EL (cell line): ENCODE measurements at regions not wholly inside any gene's neighbourhood (a gene's known extent, or its start where the extent isn't known, plus 50 kb on each side); places are given as distances from the start of the nearest gene placed in this dataset.
"Not testable (repeated sequence)": the region's sequence is repeated elsewhere in the genome, so short reads cannot be mapped to it uniquely, and the experiment has no call there.

Source experiments
- DNase-seq: peaks from one replicate; pipeline ENCODE4 v3.0.0-alpha.2; 2016

DNA sequence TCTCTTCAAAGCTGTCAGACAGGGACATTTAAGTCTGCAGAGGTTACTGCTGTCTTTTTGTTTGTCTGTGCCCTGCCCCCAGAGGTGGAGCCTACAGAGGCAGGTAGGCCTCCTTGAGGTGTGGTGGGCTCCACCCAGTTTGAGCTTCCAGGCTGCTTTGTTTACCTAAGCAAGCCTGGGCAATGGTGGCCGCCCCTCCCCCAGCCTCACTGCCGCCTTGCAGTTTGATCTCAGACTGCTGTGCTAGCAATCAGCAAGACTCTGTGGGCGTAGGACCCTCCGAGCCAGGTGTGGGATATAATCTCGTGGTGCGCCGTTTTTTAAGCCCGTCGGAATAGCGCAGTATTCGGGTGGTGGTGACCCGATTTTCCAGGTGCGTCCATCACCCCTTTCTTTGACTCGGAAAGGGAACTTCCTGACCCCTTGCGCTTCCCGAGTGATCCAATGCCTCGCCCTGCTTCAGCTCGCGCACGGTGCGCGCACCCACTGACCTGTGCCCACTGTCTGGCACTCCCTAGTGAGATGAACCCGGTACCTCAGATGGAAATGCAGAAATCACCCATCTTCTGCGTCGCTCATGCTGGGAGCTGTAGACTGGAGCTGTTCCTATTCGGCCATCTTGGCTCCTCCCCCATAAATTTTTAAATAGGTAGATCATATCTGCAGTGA is 785.1 kb downstream of the TDRD15 start:
- not testable (repeated sequence) for DNase-seq

GRCh38 chr2:21910832-21911507 is 787.2 kb downstream of the TDRD15 start:
- DNase-seq: no peak

GRCh38 chr2:21912405-21912804 is 788.6 kb downstream of the TDRD15 start:
- no peak for DNase-seq

GRCh38 chr2:21915201-21915600 is 791.4 kb downstream of the TDRD15 start:
- DNase-seq: no peak

DNA sequence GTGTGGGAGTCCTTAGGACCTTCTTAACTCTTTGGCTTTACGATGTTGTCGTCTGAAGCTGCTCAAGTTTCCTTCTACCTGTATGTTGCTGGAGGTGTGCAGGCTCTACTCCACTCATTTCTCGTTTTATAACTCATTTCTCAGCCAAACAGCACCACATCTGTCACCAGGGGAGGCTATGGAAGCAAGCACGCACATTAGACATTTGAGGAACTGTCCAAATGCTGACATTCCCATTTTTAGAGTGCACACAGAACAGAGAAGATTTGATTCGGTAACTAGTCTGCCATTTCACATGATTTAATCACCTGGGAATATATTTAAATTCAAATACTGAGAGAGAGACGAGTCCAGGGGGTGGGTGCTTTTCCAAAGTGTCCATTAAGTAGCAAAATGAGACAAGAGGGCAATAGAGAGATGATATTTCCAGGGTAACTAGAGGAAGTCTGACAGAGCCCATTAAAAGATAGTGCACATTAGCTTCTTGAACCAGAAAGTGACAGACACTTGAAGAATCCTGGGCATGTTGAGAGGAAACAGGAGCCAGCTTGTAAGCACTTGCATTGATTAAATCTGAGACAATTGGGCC is 793.3 kb downstream of the TDRD15 start:
- DNase-seq: no peak

GRCh38 chr2:21920721-21921120 is 797.0 kb downstream of the TDRD15 start:
- DNase-seq: no peak

DNA sequence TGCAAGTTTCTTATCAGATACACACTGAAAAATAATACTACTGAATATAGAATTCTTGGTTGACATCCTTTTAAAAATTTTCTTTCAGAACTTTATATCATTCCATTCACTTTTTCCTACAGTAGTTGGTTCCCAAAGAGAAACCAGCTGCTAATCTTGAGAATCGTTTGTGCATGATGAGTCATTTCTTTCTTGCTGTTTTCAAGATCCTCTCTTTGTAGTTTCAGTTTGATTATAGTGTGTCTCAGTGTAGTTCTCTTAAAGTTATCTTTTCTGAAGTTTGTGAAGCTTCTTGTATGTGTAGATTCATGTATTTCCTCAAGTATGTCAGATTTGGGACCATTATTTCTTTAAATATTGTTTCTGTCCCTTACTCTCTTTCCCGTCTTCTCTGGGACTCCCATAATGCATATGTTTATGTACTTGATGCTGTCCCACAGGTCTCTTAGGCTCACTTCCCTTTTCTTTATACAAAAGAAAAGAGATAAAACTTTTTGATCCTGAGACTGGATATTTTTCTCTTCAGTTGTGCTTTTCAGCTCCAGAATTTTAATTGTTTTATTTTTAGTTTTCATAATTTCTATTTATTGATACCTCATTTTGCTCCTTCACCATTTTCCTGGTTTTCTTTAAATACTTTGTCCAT is 801.0 kb downstream of the TDRD15 start:
- DNase-seq: no peak

DNA sequence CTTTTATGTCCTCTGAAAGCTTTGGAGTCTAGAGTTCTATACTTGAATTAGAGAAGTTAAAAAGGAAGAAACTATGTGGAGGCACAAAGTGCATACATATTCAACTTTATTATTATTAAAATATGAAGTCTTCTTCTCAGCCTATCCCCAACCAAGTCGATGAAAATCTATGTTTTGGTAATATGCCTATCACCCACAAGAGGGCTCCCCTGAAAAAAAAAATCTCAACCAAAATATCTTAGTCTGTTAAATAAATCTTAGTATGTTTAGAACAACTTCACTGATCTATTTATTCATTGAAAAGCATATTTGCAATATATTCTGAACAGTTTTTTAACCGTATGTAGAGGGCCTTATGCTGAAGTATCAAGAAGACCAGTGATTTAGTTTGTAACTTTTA is 804.5 kb downstream of the TDRD15 start:
- no peak for DNase-seq

DNA sequence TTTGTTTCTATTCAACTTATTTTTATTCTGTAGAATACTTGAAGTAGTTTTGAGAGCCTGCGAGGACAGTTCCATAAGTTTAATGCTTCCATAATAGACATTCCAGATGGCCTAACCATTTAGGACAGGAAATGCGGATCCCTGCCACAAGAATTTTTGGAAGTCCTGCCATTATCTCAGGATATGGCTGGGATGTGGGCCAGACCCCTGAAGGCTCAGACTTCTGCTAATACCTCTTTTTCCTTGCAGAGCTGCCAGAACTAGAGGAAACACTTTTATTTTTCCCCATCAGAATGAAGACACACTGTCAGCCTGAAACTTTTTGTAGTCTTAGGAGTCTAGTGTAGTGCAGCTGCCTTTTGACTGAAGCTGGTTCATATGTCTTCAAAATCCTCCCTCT is 806.5 kb downstream of the TDRD15 start:
- DNase-seq: no peak

GRCh38 chr2:21939967-21940366 is 816.2 kb downstream of the TDRD15 start:
- DNase-seq: peak; percentile 73

- DNase-seq: no peak
These were observed 820.8 kb downstream of the TDRD15 start for GRCh38 chr2:21944536-21944935.

DNA sequence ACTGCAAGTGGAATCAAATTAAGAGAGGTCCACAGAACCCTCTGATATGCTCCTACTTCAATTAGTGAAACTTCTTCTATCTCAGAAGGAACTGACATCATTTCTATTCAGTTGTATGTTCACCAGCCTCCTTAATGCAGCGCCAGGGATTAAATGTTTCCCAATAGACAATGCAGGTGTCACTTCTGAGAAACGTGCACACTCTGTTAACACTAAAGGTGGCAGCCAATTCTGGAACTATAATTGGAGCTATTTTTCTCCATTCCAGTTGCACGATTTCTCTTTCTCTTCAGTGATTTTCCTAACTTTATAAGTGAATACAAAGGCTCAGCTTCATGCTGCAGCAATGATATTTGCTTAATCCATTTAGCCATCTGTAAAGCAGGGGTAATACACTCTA is 821.9 kb downstream of the TDRD15 start:
- DNase-seq: no peak

- no peak for DNase-seq
These were observed 823.3 kb downstream of the TDRD15 start for GRCh38 chr2:21947046-21947445.

DNA sequence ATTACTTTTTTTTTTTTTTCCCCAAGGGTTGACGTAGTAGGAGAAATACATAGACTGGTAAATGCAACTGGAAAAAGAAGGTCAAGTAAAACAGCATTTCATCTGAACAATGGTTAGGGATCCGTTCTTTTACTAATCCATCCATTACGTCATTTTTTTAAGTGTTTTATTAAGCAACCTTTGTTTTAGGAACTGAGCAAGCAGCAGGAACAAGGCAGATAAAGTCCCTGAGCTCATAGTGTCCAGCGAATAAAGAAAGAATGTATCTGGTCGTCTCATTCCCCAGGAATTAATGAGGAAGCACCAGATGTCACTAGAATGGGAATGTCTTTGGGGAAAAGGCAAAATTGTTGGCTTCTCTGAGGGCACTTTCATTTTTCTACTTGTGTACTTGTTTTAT is 842.4 kb downstream of the TDRD15 start:
- peak; percentile 84 for DNase-seq

DNA sequence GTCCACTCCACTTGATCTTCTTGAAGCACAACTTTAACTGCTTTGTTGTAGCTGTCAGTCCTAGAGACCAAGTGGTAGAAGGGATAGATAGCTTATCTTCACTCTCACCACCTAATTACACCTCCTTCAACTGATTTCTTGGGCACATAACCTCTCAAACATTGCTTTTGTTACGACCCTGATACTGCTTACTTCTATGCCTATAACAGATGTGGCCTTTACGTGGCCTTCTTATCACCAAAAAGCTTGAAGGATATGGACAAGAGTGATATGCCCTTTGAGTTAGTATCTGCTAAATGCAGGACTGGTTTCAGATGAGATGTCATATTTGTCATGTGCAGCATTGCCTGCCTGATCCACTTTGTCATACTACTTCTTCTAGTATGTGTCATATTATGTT is 847.2 kb downstream of the TDRD15 start:
- DNase-seq: no peak

- no peak for DNase-seq
These were observed 848.8 kb downstream of the TDRD15 start for GRCh38 chr2:21972586-21972985.

- DNase-seq: peak; percentile 28
These were observed 857.4 kb downstream of the TDRD15 start for GRCh38 chr2:21981127-21981526.

GRCh38 chr2:21993002-21993401 is 869.2 kb downstream of the TDRD15 start:
- no peak for DNase-seq

- no peak for DNase-seq
These were observed 872.6 kb downstream of the TDRD15 start for GRCh38 chr2:21996339-21996738.

GRCh38 chr2:21999522-21999921 is 875.8 kb downstream of the TDRD15 start:
- DNase-seq: no peak

DNA sequence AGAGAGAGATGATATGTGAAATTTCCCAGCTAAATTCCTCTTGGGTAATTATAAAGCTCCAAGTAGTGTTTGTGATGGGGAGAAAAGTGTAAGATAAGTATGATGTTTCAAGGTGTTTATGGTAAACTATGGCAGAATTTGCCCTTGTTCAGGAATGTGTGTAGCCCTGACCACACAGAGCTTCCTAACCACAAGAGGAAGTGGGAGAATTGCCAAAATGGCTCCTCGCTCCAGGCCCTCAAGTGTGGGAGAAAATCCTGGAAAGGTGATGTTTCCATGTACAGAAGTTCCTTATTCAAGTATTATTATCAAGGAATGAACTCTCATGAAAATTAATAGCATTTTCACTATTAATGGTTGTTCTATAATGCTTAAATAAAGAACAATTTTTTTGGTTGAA is 878.3 kb downstream of the TDRD15 start:
- DNase-seq: peak; percentile 36

DNA sequence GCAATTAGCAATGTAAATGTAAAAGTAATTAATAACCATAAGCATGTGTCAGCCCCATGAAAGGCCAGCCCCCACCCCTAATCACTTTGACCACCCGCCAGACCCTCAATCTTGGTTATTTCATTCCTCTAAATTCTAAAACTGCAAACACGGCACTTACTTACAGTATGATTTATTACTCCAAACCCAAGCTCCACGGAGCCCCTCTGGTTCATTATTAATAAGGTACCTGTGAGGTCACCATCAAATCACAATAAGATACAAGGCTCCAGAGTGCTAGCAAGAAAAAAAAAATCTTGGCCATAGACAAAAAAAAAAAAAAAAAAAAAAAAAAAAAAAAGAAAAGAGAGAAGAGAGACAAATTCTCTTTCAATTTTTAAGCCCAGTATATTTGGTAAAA is 879.5 kb downstream of the TDRD15 start:
- DNase-seq: no peak

GRCh38 chr2:22011048-22011447 is 887.3 kb downstream of the TDRD15 start:
- no peak for DNase-seq
